ENCODE measurements at regions not wholly inside any gene's neighbourhood (a gene's known extent, or its start where the extent isn't known, plus 50 kb on each side); places are given as distances from the start of the nearest gene placed in this dataset.

DNA sequence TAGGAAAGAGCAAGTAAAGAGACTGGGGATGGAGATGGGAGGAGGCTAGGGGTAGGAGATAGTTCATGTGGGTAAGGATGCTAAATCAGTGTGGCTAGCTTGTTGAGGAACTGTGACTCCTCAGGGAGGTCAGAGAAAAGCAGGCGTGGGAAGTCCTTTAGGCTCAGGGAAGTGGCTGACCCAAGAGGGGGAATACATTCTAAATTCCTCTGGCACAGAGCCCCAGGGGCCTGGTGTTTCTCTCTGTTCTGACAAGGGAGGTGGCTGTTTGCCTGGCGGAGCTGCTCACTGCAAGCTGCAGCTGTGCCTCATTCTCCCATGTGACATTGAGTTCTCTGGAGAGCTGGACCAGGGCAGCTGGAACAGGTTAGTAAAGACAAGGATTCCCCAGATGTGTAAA is 152.2 kb upstream of the SLC38A2 start:
- Histone ChIP-seq H4K8ac (ENCODE audit: extremely low read depth, insufficient read depth, low read length) (no peak overlapping the region), H3K79me2 (ENCODE audit: control insufficient read depth in 1 of 2, insufficient read depth in 2 of 2, low read length in 2 of 2) (no peaks in the 10 kb centered on the region), H3K23me2 (ENCODE audit: low read depth, low read length) (no peaks in the 10 kb centered on the region), H3K9ac (replicated peaks in 1 of 4; ENCODE audit: extremely low read depth in 1 of 4, low read depth in 3 of 4, low read length in 3 of 4) (no peak overlapping the region), H2BK20ac (ENCODE audit: low read length) (no peak overlapping the region), H3K4me3 (ENCODE audit: extremely low read depth in 1 of 4, insufficient read depth in 2 of 4, low read depth in 3 of 4, low read length in 4 of 4) (no peak overlapping the region), H3K27me3 (replicated peaks in 1 of 4; ENCODE audit: control insufficient read depth in 3 of 4, extremely low read depth in 1 of 4, insufficient read depth in 3 of 4, low read length in 3 of 4) (no peaks in the 10 kb centered on the region), H4K91ac (replicated peaks; ENCODE audit: insufficient read length, low read length) (no peak overlapping the region), H2BK5ac (ENCODE audit: low read depth, low read length) (no peak overlapping the region), H3K18ac (ENCODE audit: extremely low read depth, low read length) (no peak overlapping the region), H4K5ac (ENCODE audit: insufficient read length, low read depth, low read length) (no peak overlapping the region), H2BK120ac (replicated peaks; ENCODE audit: low read depth, low read length) (no peak overlapping the region), H3K79me1 (ENCODE audit: low read depth, low read length) (no peaks in the 10 kb centered on the region), H3K4ac (replicated peaks; ENCODE audit: insufficient read length, low read depth, low read length) (no peak overlapping the region), H3K14ac (ENCODE audit: insufficient read length) (no peak overlapping the region), H2AK5ac (ENCODE audit: low read depth, low read length) (no peak overlapping the region), H3K4me2 (ENCODE audit: insufficient read depth in 1 of 2, low read depth in 2 of 2, low read length in 2 of 2) (no peak overlapping the region), H2BK15ac (ENCODE audit: low read length) (no peak overlapping the region), H3K27ac (ENCODE audit: low read depth, low read length) (no peak overlapping the region), H3K36me3 (ENCODE audit: control insufficient read depth in 2 of 4, insufficient read depth in 4 of 4, low read length in 3 of 4) (no peaks in the 10 kb centered on the region; a peak in 1 of 8 replicates), H2AFZ (ENCODE audit: low read length) (no peak overlapping the region), H3K4me1 (replicated peaks in 1 of 4; ENCODE audit: control insufficient read depth in 3 of 4, insufficient read depth in 4 of 4, low read length in 3 of 4) (no peaks in the 10 kb centered on the region), H3K56ac (replicated peaks; ENCODE audit: insufficient read length, low read depth, low read length) (no peak overlapping the region), H2BK12ac (ENCODE audit: low read depth, low read length) (no peak overlapping the region), H3K9me3 (ENCODE audit: insufficient read depth in 2 of 2, low read depth in 1 of 2, low read length in 1 of 2) (peaks cover 7 to 9% of the 10 kb centered on the region in 2 experiments; a peak in 2 of 4 replicates), H3K23ac (ENCODE audit: insufficient read length) (no peak overlapping the region), H4K20me1 (replicated peaks in 1 of 2; ENCODE audit: control insufficient read depth in 1 of 2, insufficient read depth in 2 of 2, low read length in 2 of 2) (no peaks in the 10 kb centered on the region)
- ChIA-PET CTCF (ENCODE audit: partially characterized antibody) (interaction anchor here (1.6 to 1.8 kb wide), 2 partner anchors 10 to 28 kb away, joined by 5 to 6 read pairs; no protein-coding TSS in a partner anchor), POLR2A (ENCODE audit: partially characterized antibody) (interaction anchor here (1.0 kb wide), 1 partner anchor 157 kb away, joined by 3 read pairs; no protein-coding TSS in a partner anchor)
- FAIRE-seq (no peak), DNase-seq (ENCODE audit: low read depth in 1 of 2, low spot score in 2 of 2) (no peak)
- TF ChIP-seq NRF1 (IDR thresholded peaks at IDR 0.05; ENCODE audit: low read depth, low read length) (no peak), CBX5 (IDR thresholded peaks at IDR 0.05; ENCODE audit: low read depth, low read length) (no peak), POLR2AphosphoS5 (IDR thresholded peaks at IDR 0.05; ENCODE audit: low read depth, low read length) (no peak), POLR2A (IDR thresholded peaks at IDR 0.05; ENCODE audit: control extremely low read depth in 1 of 2, low read depth in 2 of 2, low read length in 2 of 2) (no peak), TBP (IDR thresholded peaks at IDR 0.05; ENCODE audit: low read depth, low read length) (no peak), EP300 (IDR thresholded peaks at IDR 0.05; ENCODE audit: borderline replicate concordance in 1 of 2, low read depth in 2 of 2, low read length in 2 of 2) (no peak)
- TF ChIP-seq, protein P1, sequence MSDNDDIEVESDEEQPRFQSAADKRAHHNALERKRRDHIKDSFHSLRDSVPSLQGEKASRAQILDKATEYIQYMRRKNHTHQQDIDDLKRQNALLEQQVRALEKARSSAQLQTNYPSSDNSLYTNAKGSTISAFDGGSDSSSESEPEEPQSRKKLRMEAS (IDR thresholded peaks at IDR 0.05): no peak
- 92% methylated on average over 2 of the region's 2 CpGs; no CpG with 5 or more reads in 1 of the 2 experiments for WGBS, 2 experiments (ENCODE audit: extremely low coverage in 1 of 2, insufficient coverage in 1 of 2, insufficient read length in 1 of 2, insufficient replicate concordance in 2 of 2, low coverage in 1 of 2, low lambda C conversion rate in 2 of 2, missing lambda C conversion rate in 1 of 2)
